B cell (primary cell): ENCODE measurements at regions not wholly inside any gene's neighbourhood (a gene's known extent, or its start where the extent isn't known, plus 50 kb on each side); places are given as distances from the start of the nearest gene placed in this dataset.

Experiments
- ATAC-seq: fragments of 200-7000 bp; cut with Tn5 transposase; one replicate; pipeline ENCODE4 v1.10.0; 2021; ENCODE audit warnings: low read depth, mild to moderate bottlenecking, moderate number of reproducible peaks, moderate library complexity
- CTCF ChIA-PET: fragments of 350-600 bp; sonication (Branson Sonifier 250); formaldehyde crosslinking; loops from one replicate; lab custom pipeline; 2021; ENCODE audit warnings: antibody characterized with exemption, inconsistent platforms; lab: Charles Lee
- POLR2A ChIA-PET: fragments of 350-600 bp; sonication (Branson Sonifier 250); formaldehyde crosslinking; loops from one replicate; lab custom pipeline; 2021; ENCODE audit warnings: antibody characterized with exemption; lab: Charles Lee
- DNase-seq: peaks from one replicate; pipeline ENCODE4 v3.0.0; 2013
- H2AFZ ChIP-seq: 2 replicates; pipeline ENCODE4 v1.6.1; 2012; ENCODE audit warnings: mild to moderate bottlenecking, low read depth, low read length; ENCODE audit not compliant: insufficient read depth, poor library complexity, severe bottlenecking
- H3K27ac ChIP-seq, 2 donors: 1 replicate in 1 of 2; 2 replicates in 1 of 2; pipeline ENCODE4 v1.5.1; 2012 to 2013; ENCODE audit warnings: low read length in 2 of 2, mild to moderate bottlenecking in 2 of 2, moderate library complexity in 1 of 2
- H3K27me3 ChIP-seq, 4 experiments: fragments of 200-600 bp in 1 of 4; sonication (generic) in 1 of 4; replicated peaks in 1 of 4; 1 replicate in 2 of 4; 2 replicates in 2 of 4; pipeline versions ENCODE4 v1.6.1 to v1.7.0; 2013 to 2016; ENCODE audit warnings: low read length in 3 of 4, mild to moderate bottlenecking in 2 of 4, mixed read lengths in 1 of 4, moderate library complexity in 1 of 4; ENCODE audit not compliant: insufficient read depth in 4 of 4, control insufficient read depth in 3 of 4; ENCODE audit errors: control extremely low read depth in 1 of 4
- H3K36me3 ChIP-seq, 2 experiments: replicated peaks in 1 of 2; 1 replicate in 1 of 2; 2 replicates in 1 of 2; pipeline versions ENCODE4 v1.6.1 to v1.7.1; 2013; ENCODE audit warnings: low read length in 1 of 2; ENCODE audit not compliant: insufficient read depth in 2 of 2, control insufficient read depth in 1 of 2; ENCODE audit errors: control extremely low read depth in 1 of 2, extremely low read depth in 1 of 2
- H3K4me1 ChIP-seq, 2 donors: fragments of 200-600 bp in 1 of 2; sonication (generic) in 1 of 2; 1 replicate in 1 of 2; 2 replicates in 1 of 2; pipeline versions ENCODE4 v1.5.1 to v1.6.1; 2013 to 2017; ENCODE audit warnings: low read length in 2 of 2; ENCODE audit not compliant: control insufficient read depth in 2 of 2, insufficient read depth in 2 of 2
- H3K4me2 ChIP-seq: replicated peaks from 2 replicates; pipeline ENCODE3; 2012; ENCODE audit warnings: mild to moderate bottlenecking, low read depth, low read length; ENCODE audit not compliant: poor library complexity, severe bottlenecking
- H3K4me3 ChIP-seq, 5 experiments: fragments of 200-600 bp in 1 of 5; sonication (generic) in 1 of 5; 1 replicate in 3 of 5; 2 replicates in 2 of 5; pipeline versions ENCODE4 v1.5.1 to v1.7.0; 2011 to 2016; ENCODE audit warnings: low read length in 4 of 5, mild to moderate bottlenecking in 4 of 5, low read depth in 2 of 5, control low read depth in 1 of 5, moderate library complexity in 1 of 5; ENCODE audit not compliant: insufficient read depth in 1 of 5; ENCODE audit errors: control extremely low read depth in 1 of 5, extremely low read depth in 1 of 5
- H3K79me2 ChIP-seq: fragments of 200-600 bp; sonication (generic); one replicate; pipeline ENCODE4 v1.6.0; 2016; ENCODE audit warnings: low read length; ENCODE audit not compliant: control insufficient read depth, insufficient read depth
- H3K9ac ChIP-seq: fragments of 200-600 bp; sonication (generic); 2 replicates; pipeline ENCODE4 v1.6.1; 2017; ENCODE audit warnings: mild to moderate bottlenecking, low read length, moderate library complexity
- H3K9me3 ChIP-seq, 3 donors: one replicate each; pipeline versions ENCODE4 v1.6.1 to v1.7.1; 2013; ENCODE audit warnings: low read length in 2 of 3; ENCODE audit not compliant: control insufficient read depth in 2 of 3, insufficient read depth in 1 of 3; ENCODE audit errors: control extremely low read depth in 1 of 3
- H4K20me1 ChIP-seq: 2 replicates; pipeline ENCODE4 v1.6.0; 2012; ENCODE audit warnings: mild to moderate bottlenecking, low read length; ENCODE audit not compliant: insufficient read depth, control insufficient read depth, poor library complexity, severe bottlenecking
- H3K27ac Mint-ChIP-seq: one replicate; pipeline ENCODE4 v1.8.0; 2021; ENCODE audit warnings: mixed read lengths
- H3K27me3 Mint-ChIP-seq: one replicate; pipeline ENCODE4 v1.8.0; 2021; ENCODE audit warnings: mixed read lengths
- H3K4me1 Mint-ChIP-seq: one replicate; pipeline ENCODE4 v1.8.0; 2021; ENCODE audit warnings: mixed read lengths
- H3K4me3 Mint-ChIP-seq: one replicate; pipeline ENCODE4 v1.8.0; 2021; ENCODE audit warnings: mixed read lengths
- H3K9me3 Mint-ChIP-seq: one replicate; pipeline ENCODE4 v1.8.0; 2022; ENCODE audit warnings: mixed read lengths; ENCODE audit not compliant: insufficient read depth
- EZH2 ChIP-seq: IDR thresholded peaks from 2 replicates; pipeline ENCODE4 v1.6.1; 2012; ENCODE audit warnings: borderline replicate concordance, low read depth, mild to moderate bottlenecking, moderate library complexity, low read length; ENCODE audit not compliant: insufficient read depth, poor library complexity, severe bottlenecking
- WGBS: methylation state at CpG from one replicate; pipeline ENCODE4 v1.1.5; 2013; ENCODE audit warnings: missing lambda C conversion rate; ENCODE audit not compliant: insufficient coverage; 5-methylcytosine and 5-hydroxymethylcytosine counted together
- intact Hi-C: fragments of 100-400 bp; cut with micrococcal nuclease; formaldehyde crosslinking; loops from one replicate; pipeline ENCODE4 v1.10.0; 2022
- TF ChIP-seq, protein P1 (sequence below): fragments of 200-600 bp; IDR thresholded peaks from one replicate; pipeline ENCODE4 v1.8.0; 2022; ENCODE audit warnings: antibody characterized with exemption, mild to moderate bottlenecking

DNA sequence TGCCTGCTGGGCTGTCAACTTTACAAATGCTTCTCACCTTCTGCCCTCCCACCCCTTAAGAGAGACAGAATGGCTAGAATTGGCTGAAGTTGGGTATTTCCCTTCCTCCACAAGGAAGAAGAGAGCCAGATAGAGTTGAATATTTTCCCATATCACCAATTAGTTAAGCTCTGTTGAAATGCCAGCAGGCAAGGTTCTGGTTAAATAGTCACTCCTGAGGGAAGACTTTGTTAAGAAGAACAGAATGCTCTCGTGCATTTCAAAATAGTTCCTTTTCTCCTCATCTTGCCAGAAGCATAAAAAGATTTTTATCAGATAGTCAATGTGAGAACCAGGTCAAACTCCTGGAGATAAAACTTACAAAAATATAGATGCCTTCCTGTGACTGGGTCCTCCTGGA lies 2857.0 kb upstream of the PCDH20 start:
- ATAC-seq (no peak), DNase-seq (no peak)
- H3K27me3 ChIP-seq: no peaks in the 10 kb centered on the region
- no peak overlapping the region for H3K27ac Mint-ChIP-seq
- no peak overlapping the region for H3K4me3 ChIP-seq
- H3K9me3 Mint-ChIP-seq: peaks cover 5% of the 10 kb centered on the region
- H3K4me1 ChIP-seq: no peaks in the 10 kb centered on the region
- H4K20me1 ChIP-seq: no peaks in the 10 kb centered on the region
- intact Hi-C loops: no loop called here
- WGBS: no CpG with 5 or more reads among the region's 1 CpG
- H3K27ac ChIP-seq: no peak overlapping the region
- CTCF ChIA-PET: no interaction called here
- H3K9ac ChIP-seq: no peak overlapping the region
- no peaks in the 10 kb centered on the region for H3K36me3 ChIP-seq
- no peaks in the 10 kb centered on the region for H3K27me3 Mint-ChIP-seq
- POLR2A ChIA-PET: no interaction called here
- H3K79me2 ChIP-seq: no peaks in the 10 kb centered on the region
- H2AFZ ChIP-seq: no peak overlapping the region
- TF ChIP-seq, protein P1, sequence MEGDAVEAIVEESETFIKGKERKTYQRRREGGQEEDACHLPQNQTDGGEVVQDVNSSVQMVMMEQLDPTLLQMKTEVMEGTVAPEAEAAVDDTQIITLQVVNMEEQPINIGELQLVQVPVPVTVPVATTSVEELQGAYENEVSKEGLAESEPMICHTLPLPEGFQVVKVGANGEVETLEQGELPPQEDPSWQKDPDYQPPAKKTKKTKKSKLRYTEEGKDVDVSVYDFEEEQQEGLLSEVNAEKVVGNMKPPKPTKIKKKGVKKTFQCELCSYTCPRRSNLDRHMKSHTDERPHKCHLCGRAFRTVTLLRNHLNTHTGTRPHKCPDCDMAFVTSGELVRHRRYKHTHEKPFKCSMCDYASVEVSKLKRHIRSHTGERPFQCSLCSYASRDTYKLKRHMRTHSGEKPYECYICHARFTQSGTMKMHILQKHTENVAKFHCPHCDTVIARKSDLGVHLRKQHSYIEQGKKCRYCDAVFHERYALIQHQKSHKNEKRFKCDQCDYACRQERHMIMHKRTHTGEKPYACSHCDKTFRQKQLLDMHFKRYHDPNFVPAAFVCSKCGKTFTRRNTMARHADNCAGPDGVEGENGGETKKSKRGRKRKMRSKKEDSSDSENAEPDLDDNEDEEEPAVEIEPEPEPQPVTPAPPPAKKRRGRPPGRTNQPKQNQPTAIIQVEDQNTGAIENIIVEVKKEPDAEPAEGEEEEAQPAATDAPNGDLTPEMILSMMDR: no peak
- TF ChIP-seq EZH2: no peak
- H3K9me3 ChIP-seq: no peaks in the 10 kb centered on the region
- H3K4me2 ChIP-seq: no peak overlapping the region
- no peak overlapping the region for H3K4me3 Mint-ChIP-seq
- H3K4me1 Mint-ChIP-seq: no peaks in the 10 kb centered on the region

DNA sequence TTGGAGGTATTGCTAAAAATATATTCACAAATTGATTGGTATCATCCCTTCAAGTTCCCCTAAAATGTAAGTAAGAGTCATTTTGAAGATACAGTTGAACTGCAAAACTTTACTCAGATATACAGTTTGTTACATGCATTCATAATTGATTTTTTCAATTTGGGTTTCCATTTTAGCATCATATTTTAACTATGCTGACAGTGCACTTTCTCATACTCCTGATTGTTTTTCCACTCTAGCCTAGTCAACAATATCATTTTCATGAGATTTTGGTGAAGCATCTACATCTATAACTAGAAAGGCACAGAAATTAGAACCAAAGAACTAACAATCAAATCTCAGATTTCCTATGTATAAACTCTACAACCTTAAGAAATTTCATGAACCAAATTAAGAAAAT lies 2850.4 kb upstream of the PCDH20 start:
- ChIA-PET POLR2A (no interaction called here), CTCF (no interaction called here)
- no peaks in the 10 kb centered on the region for H3K79me2 ChIP-seq

More for the DNA sequence above, 2850.4 kb upstream of the PCDH20 start:
- Mint-ChIP-seq H3K4me3 (no peak overlapping the region), H3K4me1 (no peaks in the 10 kb centered on the region), H3K9me3 (peaks cover 4% of the 10 kb centered on the region), H3K27me3 (no peaks in the 10 kb centered on the region), H3K27ac (no peak overlapping the region)
- Histone ChIP-seq H3K4me3 (no peak overlapping the region), H4K20me1 (no peaks in the 10 kb centered on the region), H3K4me2 (no peak overlapping the region), H3K27ac (no peak overlapping the region), H3K36me3 (no peaks in the 10 kb centered on the region), H3K27me3 (no peaks in the 10 kb centered on the region), H2AFZ (no peak overlapping the region), H3K9ac (no peak overlapping the region), H3K4me1 (no peaks in the 10 kb centered on the region), H3K9me3 (peaks cover 0 to 6% (median 0%) of the 10 kb centered on the region in 3 donors)
- DNase-seq (no peak), ATAC-seq (no peak)
- intact Hi-C loops: no loop called here
- TF ChIP-seq EZH2: no peak
